ENCODE measurements at regions not wholly inside any gene's neighbourhood (a gene's known extent, or its start where the extent isn't known, plus 50 kb on each side); places are given as distances from the start of the nearest gene placed in this dataset.

DNA sequence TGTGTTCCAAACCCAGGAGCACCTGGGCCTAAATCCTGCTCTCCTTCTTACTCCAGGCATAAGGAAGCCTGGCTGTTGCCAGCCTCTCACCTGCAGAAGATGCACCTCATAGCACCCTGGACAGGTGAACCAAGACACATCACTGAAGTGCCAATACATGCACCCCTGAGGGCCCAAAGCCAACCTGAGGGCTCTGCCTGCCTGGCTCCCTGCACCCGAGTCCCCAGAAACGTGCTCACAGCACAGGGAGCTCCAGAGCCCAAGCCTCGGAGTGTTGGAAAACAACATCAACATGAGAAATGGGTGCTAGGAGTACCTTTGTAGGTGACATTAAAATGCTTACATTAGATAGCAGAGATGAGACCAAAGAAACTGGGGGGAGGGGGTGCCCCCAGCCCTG, 96.3 kb upstream of the RAB6C start:
- TF ChIP-seq, protein P1, sequence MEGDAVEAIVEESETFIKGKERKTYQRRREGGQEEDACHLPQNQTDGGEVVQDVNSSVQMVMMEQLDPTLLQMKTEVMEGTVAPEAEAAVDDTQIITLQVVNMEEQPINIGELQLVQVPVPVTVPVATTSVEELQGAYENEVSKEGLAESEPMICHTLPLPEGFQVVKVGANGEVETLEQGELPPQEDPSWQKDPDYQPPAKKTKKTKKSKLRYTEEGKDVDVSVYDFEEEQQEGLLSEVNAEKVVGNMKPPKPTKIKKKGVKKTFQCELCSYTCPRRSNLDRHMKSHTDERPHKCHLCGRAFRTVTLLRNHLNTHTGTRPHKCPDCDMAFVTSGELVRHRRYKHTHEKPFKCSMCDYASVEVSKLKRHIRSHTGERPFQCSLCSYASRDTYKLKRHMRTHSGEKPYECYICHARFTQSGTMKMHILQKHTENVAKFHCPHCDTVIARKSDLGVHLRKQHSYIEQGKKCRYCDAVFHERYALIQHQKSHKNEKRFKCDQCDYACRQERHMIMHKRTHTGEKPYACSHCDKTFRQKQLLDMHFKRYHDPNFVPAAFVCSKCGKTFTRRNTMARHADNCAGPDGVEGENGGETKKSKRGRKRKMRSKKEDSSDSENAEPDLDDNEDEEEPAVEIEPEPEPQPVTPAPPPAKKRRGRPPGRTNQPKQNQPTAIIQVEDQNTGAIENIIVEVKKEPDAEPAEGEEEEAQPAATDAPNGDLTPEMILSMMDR (IDR thresholded peaks at IDR 0.05) = no peak
- TF ChIP-seq POLR2A (IDR thresholded peaks at IDR 0.05) = no peak
